HCT116 (cell line): ENCODE measurements at regions not wholly inside any gene's neighbourhood (a gene's known extent, or its start where the extent isn't known, plus 50 kb on each side); places are given as distances from the start of the nearest gene placed in this dataset.

ENCODE experiments used
- ATAC-seq: fragments of 200-7000 bp; cut with Tn5 transposase; 2 replicates; pipeline ENCODE4 v1.9.1; 2020; ENCODE audit warnings: mild to moderate bottlenecking, moderate library complexity
- BruUV-seq: library from RNA; stranded (reverse); fragments of 400-500 nt; replicated peaks from 2 replicates; lab custom pipeline; 2021; lab: Mats Ljungman, UMichigan
- CTCF ChIA-PET: fragments of 300-600 bp; sonication (Branson Sonifier 250); formaldehyde crosslinking; loops from one replicate; lab custom pipeline; 2021; ENCODE audit warnings: antibody characterized with exemption; lab: Charles Lee
- POLR2A ChIA-PET: fragments of 300-600, 350-600 bp; sonication (Branson Sonifier 250); formaldehyde crosslinking; loops from one replicate; lab custom pipeline; 2021; ENCODE audit warnings: antibody characterized with exemption; lab: Charles Lee
- RAD21 ChIA-PET, 2 experiments: fragments of 300-600 bp; sonication (Branson Sonifier 250); formaldehyde crosslinking; loops; one replicate each; lab custom pipeline; 2023; ENCODE audit warnings: low total read pairs in 2 of 2; ENCODE audit not compliant: uncharacterized antibody in 2 of 2, unreplicated experiment in 2 of 2, low non-redundant PET in 1 of 2; lab: Charles Lee
- DNase-seq: peaks from one replicate; pipeline ENCODE4 v3.0.0-alpha.2; 2010; ENCODE audit warnings: low read depth, low spot score
- H2AFZ ChIP-seq: fragments of 200-600 bp; shearing (Covaris generic), sonication (generic); 2 replicates; pipeline ENCODE4 v1.6.1; 2017; ENCODE audit warnings: low read depth, mixed run types, mixed read lengths, antibody characterized with exemption, low read length; ENCODE audit not compliant: poor library complexity, severe bottlenecking
- H3K27ac ChIP-seq: 2 replicates; pipeline ENCODE4 v1.5.1; 2012; ENCODE audit warnings: low read depth, low read length
- H3K27me3 ChIP-seq: fragments of 200-600 bp; sonication (generic); 2 replicates; pipeline ENCODE4 v1.6.1; 2016; ENCODE audit warnings: mixed run types, low read length, mixed read lengths; ENCODE audit not compliant: insufficient read depth
- H3K36me3 ChIP-seq, 2 experiments: fragments of 200-500 bp in 1 of 2; fragments of 200-600 bp in 1 of 2; sonication (Bioruptor generic) in 1 of 2; sonication (generic) in 1 of 2; 2 replicates each; pipeline versions ENCODE4 v1.5.1 to v1.6.1; 2014 to 2016; ENCODE audit warnings: low read length in 2 of 2, inconsistent platforms in 1 of 2, mixed read lengths in 1 of 2, mixed run types in 1 of 2; ENCODE audit not compliant: insufficient read depth in 2 of 2, control insufficient read depth in 1 of 2
- H3K4me1 ChIP-seq, 2 experiments: fragments of 200-600 bp in 1 of 2; sonication (generic) in 1 of 2; 2 replicates each; pipeline versions ENCODE4 v1.5.1 to v1.6.1; 2012 to 2017; ENCODE audit warnings: low read length in 2 of 2, inconsistent platforms in 1 of 2, mild to moderate bottlenecking in 1 of 2, mixed read lengths in 1 of 2, mixed run types in 1 of 2, moderate library complexity in 1 of 2; ENCODE audit not compliant: insufficient read depth in 2 of 2, control insufficient read depth in 1 of 2
- H3K4me2 ChIP-seq: fragments of 200-600 bp; sonication (generic); 2 replicates; pipeline ENCODE4 v1.6.1; 2017; ENCODE audit warnings: mixed run types, low read length, mixed read lengths
- H3K4me3 ChIP-seq, 2 experiments: fragments of 200-600 bp in 1 of 2; sonication (generic) in 1 of 2; replicated peaks in 1 of 2; 2 replicates each; pipeline ENCODE4 v1.5.1; 2011 to 2016; ENCODE audit warnings: low read length in 2 of 2, control low read depth in 1 of 2, low read depth in 1 of 2, mild to moderate bottlenecking in 1 of 2, mixed read lengths in 1 of 2, mixed run types in 1 of 2
- H3K79me2 ChIP-seq: fragments of 200-600 bp; sonication (generic); 2 replicates; pipeline ENCODE4 v1.6.1; 2017; ENCODE audit warnings: mild to moderate bottlenecking, mixed run types, low read length, moderate library complexity, mixed read lengths; ENCODE audit not compliant: insufficient read depth
- H3K9ac ChIP-seq: fragments of 200-600 bp; sonication (generic); 2 replicates; pipeline ENCODE4 v1.6.1; 2016; ENCODE audit warnings: low read length, mixed read lengths
- H3K9me2 ChIP-seq: fragments of 200-600 bp; sonication (generic), shearing (Covaris generic); 2 replicates; pipeline ENCODE4 v1.6.1; 2017; ENCODE audit warnings: mixed run types, mild to moderate bottlenecking, moderate library complexity; ENCODE audit not compliant: insufficient read depth
- H3K9me3 ChIP-seq, 2 experiments: fragments of 200-500 bp in 1 of 2; fragments of 200-600 bp in 1 of 2; sonication (Bioruptor generic) in 1 of 2; sonication (generic) in 1 of 2; 2 replicates each; pipeline ENCODE4 v1.6.1; 2014 to 2017; ENCODE audit warnings: low read length in 2 of 2, mixed read lengths in 2 of 2, inconsistent platforms in 1 of 2, low read depth in 1 of 2, mild to moderate bottlenecking in 1 of 2, mixed run types in 1 of 2, moderate library complexity in 1 of 2; ENCODE audit not compliant: control insufficient read depth in 1 of 2, insufficient read depth in 1 of 2
- H4K20me1 ChIP-seq: fragments of 200-600 bp; sonication (generic), shearing (Covaris generic); 2 replicates; pipeline ENCODE4 v1.6.1; 2017; ENCODE audit warnings: mixed run types, mild to moderate bottlenecking, moderate library complexity; ENCODE audit not compliant: insufficient read depth
- CBX3 ChIP-seq: IDR thresholded peaks from 2 replicates; pipeline ENCODE4 v1.6.1; 2012; ENCODE audit warnings: low read depth
- CEBPB ChIP-seq: IDR thresholded peaks from 2 replicates; pipeline ENCODE4 v1.6.1; 2012; ENCODE audit warnings: low read depth
- EGR1 ChIP-seq: IDR thresholded peaks from 2 replicates; pipeline ENCODE4 v1.6.1; 2012; ENCODE audit warnings: low read depth
- ELF1 ChIP-seq: IDR thresholded peaks from 2 replicates; pipeline ENCODE4 v1.6.1; 2012; ENCODE audit warnings: low read depth, borderline replicate concordance
- EZH2 ChIP-seq: fragments of 200-600 bp; sonication (generic); IDR thresholded peaks from 2 replicates; pipeline ENCODE4 v1.6.1; 2017; ENCODE audit warnings: antibody characterized with exemption, mixed run types
- EZH2phosphoT487 ChIP-seq: fragments of 200-600 bp; IDR thresholded peaks from 2 replicates; pipeline ENCODE4 v1.6.1; 2018; ENCODE audit warnings: antibody characterized with exemption, borderline replicate concordance
- JUND ChIP-seq: IDR thresholded peaks from 2 replicates; pipeline ENCODE4 v1.6.1; 2012
- POLR2AphosphoS5 ChIP-seq: IDR thresholded peaks from 2 replicates; pipeline ENCODE4 v1.6.1; 2011; ENCODE audit warnings: mild to moderate bottlenecking, low read depth, low read length, moderate library complexity
- RAD21 ChIP-seq: IDR thresholded peaks from 2 replicates; pipeline ENCODE4 v1.6.1; 2012; ENCODE audit warnings: low read depth, mild to moderate bottlenecking
- REST ChIP-seq: IDR thresholded peaks from 2 replicates; pipeline ENCODE4 v1.6.1; 2012; ENCODE audit warnings: low read depth
- SP1 ChIP-seq: IDR thresholded peaks from 2 replicates; pipeline ENCODE4 v1.6.1; 2012; ENCODE audit warnings: low read depth
- SRF ChIP-seq: IDR thresholded peaks from 2 replicates; pipeline ENCODE4 v1.6.1; 2012; ENCODE audit warnings: low read depth
- TCF7L2 ChIP-seq: IDR thresholded peaks from 2 replicates; pipeline ENCODE4 v1.7.0; 2011; ENCODE audit warnings: borderline replicate concordance, inconsistent platforms; ENCODE audit not compliant: insufficient read depth, insufficient read length; ENCODE audit errors: extremely low read depth
- YY1 ChIP-seq: IDR thresholded peaks from 2 replicates; pipeline ENCODE4 v1.6.1; 2011; ENCODE audit warnings: low read length, low read depth, moderate library complexity, mild to moderate bottlenecking; ENCODE audit not compliant: insufficient replicate concordance; ENCODE audit errors: extremely low read depth
- ZFX ChIP-seq: fragments of 450-650 bp; IDR thresholded peaks from 2 replicates; pipeline ENCODE4 v1.6.1; 2017
- ZNF274 ChIP-seq: fragments of 200-500 bp; sonication (Bioruptor generic); IDR thresholded peaks from 2 replicates; pipeline ENCODE4 v1.6.1; 2014; ENCODE audit warnings: mild to moderate bottlenecking, low read depth, low read length, inconsistent platforms
- intact Hi-C: fragments of 100-400 bp; cut with micrococcal nuclease; formaldehyde crosslinking; loops from 2 replicates; pipeline ENCODE4 v1.10.0; 2022
- TF ChIP-seq, protein P1 (sequence below), 3 experiments: fragments of 200-600 bp in 1 of 3; sonication (generic) in 1 of 3; IDR thresholded peaks in 2 of 3; conservative IDR thresholded peaks in 1 of 3; 2 replicates each; pipeline ENCODE4 v1.5.1; 2012 to 2017; ENCODE audit warnings: low read depth in 2 of 3, low read length in 2 of 3, antibody characterized with exemption in 1 of 3, borderline replicate concordance in 1 of 3, control low read depth in 1 of 3, mild to moderate bottlenecking in 1 of 3, mixed read lengths in 1 of 3, mixed run types in 1 of 3, moderate library complexity in 1 of 3; ENCODE audit not compliant: insufficient read depth in 1 of 3
- TF ChIP-seq, protein P2 (sequence below): IDR thresholded peaks from 2 replicates; pipeline ENCODE4 v1.6.1; 2012
- TF ChIP-seq, protein P3 (sequence below): IDR thresholded peaks from 2 replicates; pipeline ENCODE4 v1.6.1; 2012

GRCh38 chr13:82344867-82345266, 1537.4 kb downstream of the SLITRK1 start:
- ChIA-PET RAD21 (no interaction called here), CTCF (no interaction called here), POLR2A (no interaction called here)
- H3K27me3 ChIP-seq, result no peaks in the 10 kb centered on the region
- TF ChIP-seq, protein P1, sequence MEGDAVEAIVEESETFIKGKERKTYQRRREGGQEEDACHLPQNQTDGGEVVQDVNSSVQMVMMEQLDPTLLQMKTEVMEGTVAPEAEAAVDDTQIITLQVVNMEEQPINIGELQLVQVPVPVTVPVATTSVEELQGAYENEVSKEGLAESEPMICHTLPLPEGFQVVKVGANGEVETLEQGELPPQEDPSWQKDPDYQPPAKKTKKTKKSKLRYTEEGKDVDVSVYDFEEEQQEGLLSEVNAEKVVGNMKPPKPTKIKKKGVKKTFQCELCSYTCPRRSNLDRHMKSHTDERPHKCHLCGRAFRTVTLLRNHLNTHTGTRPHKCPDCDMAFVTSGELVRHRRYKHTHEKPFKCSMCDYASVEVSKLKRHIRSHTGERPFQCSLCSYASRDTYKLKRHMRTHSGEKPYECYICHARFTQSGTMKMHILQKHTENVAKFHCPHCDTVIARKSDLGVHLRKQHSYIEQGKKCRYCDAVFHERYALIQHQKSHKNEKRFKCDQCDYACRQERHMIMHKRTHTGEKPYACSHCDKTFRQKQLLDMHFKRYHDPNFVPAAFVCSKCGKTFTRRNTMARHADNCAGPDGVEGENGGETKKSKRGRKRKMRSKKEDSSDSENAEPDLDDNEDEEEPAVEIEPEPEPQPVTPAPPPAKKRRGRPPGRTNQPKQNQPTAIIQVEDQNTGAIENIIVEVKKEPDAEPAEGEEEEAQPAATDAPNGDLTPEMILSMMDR (IDR thresholded peaks at IDR 0.05 in 2 of 3, conservative IDR thresholded peaks at IDR 0.05 in 1 of 3; ENCODE audit: borderline replicate concordance in 1 of 3, insufficient read depth in 1 of 3, low read depth in 2 of 3, low read length in 2 of 3), result no peak
- no peak for TF ChIP-seq RAD21
- no peak for TF ChIP-seq ZFX
- TF ChIP-seq CEBPB, result no peak
- TF ChIP-seq REST, result no peak
- TF ChIP-seq TCF7L2, result no peak
- TF ChIP-seq YY1, result no peak
- no peak for TF ChIP-seq SRF
- TF ChIP-seq, protein P2, sequence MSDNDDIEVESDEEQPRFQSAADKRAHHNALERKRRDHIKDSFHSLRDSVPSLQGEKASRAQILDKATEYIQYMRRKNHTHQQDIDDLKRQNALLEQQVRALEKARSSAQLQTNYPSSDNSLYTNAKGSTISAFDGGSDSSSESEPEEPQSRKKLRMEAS, result no peak
- TF ChIP-seq ZNF274, result no peak
- TF ChIP-seq, protein P3, sequence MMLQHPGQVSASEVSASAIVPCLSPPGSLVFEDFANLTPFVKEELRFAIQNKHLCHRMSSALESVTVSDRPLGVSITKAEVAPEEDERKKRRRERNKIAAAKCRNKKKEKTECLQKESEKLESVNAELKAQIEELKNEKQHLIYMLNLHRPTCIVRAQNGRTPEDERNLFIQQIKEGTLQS, result no peak
- TF ChIP-seq ELF1, result no peak
- no peak for TF ChIP-seq SP1
- TF ChIP-seq EZH2phosphoT487, result no peak
- TF ChIP-seq JUND, result no peak
- no peak for TF ChIP-seq POLR2AphosphoS5
- no peak for TF ChIP-seq EZH2
- no peak for TF ChIP-seq EGR1
- TF ChIP-seq CBX3, result no peak
- no peaks in the 10 kb centered on the region for H3K4me1 ChIP-seq
- no peak overlapping the region for H2AFZ ChIP-seq
- no peaks in the 10 kb centered on the region for H3K9me2 ChIP-seq
- no peaks in the 10 kb centered on the region for H3K9me3 ChIP-seq
- DNase-seq (no peak), ATAC-seq (no peak)
- H3K4me3 ChIP-seq, result no peak overlapping the region
- no TSS peak for BruUV-seq
- H3K9ac ChIP-seq, result no peak overlapping the region
- intact Hi-C loops, result no loop called here
- no peak overlapping the region for H3K4me2 ChIP-seq
- no peaks in the 10 kb centered on the region for H3K79me2 ChIP-seq
- H3K27ac ChIP-seq, result no peak overlapping the region
- H3K36me3 ChIP-seq, result no peaks in the 10 kb centered on the region
- no peaks in the 10 kb centered on the region; the same call in 1 of the 2 replicates for H4K20me1 ChIP-seq
